ENCODE measurements at regions not wholly inside any gene's neighbourhood (a gene's known extent, or its start where the extent isn't known, plus 50 kb on each side); places are given as distances from the start of the nearest gene placed in this dataset.

GRCh38 chr5:7978114-7978513 lies 109.2 kb downstream of the MTRR start:
- Mint-ChIP-seq H3K4me3 (no peak overlapping the region), H3K4me1 (no peaks in the 10 kb centered on the region), H3K27me3 (ENCODE audit: low read depth, poor library complexity) (peaks cover 19% of the 10 kb centered on the region), H3K9me3 (no peaks in the 10 kb centered on the region), H3K27ac (no peak overlapping the region), H3K36me3 (ENCODE audit: low read depth) (no peaks in the 10 kb centered on the region)
- TF ChIP-seq CTCF (IDR thresholded peaks at IDR 0.05), result no peak
- DNase-seq, result no peak

- H3K27ac Mint-ChIP-seq, result no peak overlapping the region
- no peak for TF ChIP-seq CTCF (IDR thresholded peaks at IDR 0.05)
- peaks cover 17% of the 10 kb centered on the region for H3K27me3 Mint-ChIP-seq (ENCODE audit: low read depth, poor library complexity)
- no peak for DNase-seq
- no peaks in the 10 kb centered on the region for H3K9me3 Mint-ChIP-seq
- no peaks in the 10 kb centered on the region for H3K36me3 Mint-ChIP-seq (ENCODE audit: low read depth)
- no peak overlapping the region for H3K4me3 Mint-ChIP-seq
- no peaks in the 10 kb centered on the region for H3K4me1 Mint-ChIP-seq
These were observed 110.0 kb downstream of the MTRR start for GRCh38 chr5:7978991-7979390.

GRCh38 chr5:7980881-7981280 lies 111.9 kb downstream of the MTRR start:
- Mint-ChIP-seq H3K27me3 (ENCODE audit: low read depth, poor library complexity) (peaks cover 14% of the 10 kb centered on the region), H3K36me3 (ENCODE audit: low read depth) (no peaks in the 10 kb centered on the region), H3K4me3 (no peak overlapping the region), H3K4me1 (no peaks in the 10 kb centered on the region), H3K27ac (no peak overlapping the region), H3K9me3 (no peaks in the 10 kb centered on the region)
- DNase-seq, result no peak
- TF ChIP-seq CTCF (IDR thresholded peaks at IDR 0.05), result no peak

- TF ChIP-seq CTCF (IDR thresholded peaks at IDR 0.05), result no peak
- H3K4me1 Mint-ChIP-seq, result no peaks in the 10 kb centered on the region
- H3K36me3 Mint-ChIP-seq (ENCODE audit: low read depth), result no peaks in the 10 kb centered on the region
- no peak overlapping the region for H3K27ac Mint-ChIP-seq
- DNase-seq, result no peak
- H3K27me3 Mint-ChIP-seq (ENCODE audit: low read depth, poor library complexity), result peaks cover 8% of the 10 kb centered on the region
- no peak overlapping the region for H3K4me3 Mint-ChIP-seq
- H3K9me3 Mint-ChIP-seq, result no peaks in the 10 kb centered on the region
These were observed 114.5 kb downstream of the MTRR start for GRCh38 chr5:7983433-7983832.

GRCh38 chr5:7991125-7991821 lies 122.3 kb downstream of the MTRR start:
- peaks cover under 1% of the 10 kb centered on the region for H3K27me3 Mint-ChIP-seq (ENCODE audit: low read depth, poor library complexity)
- H3K4me3 Mint-ChIP-seq, result no peak overlapping the region
- DNase-seq, result no peak
- H3K4me1 Mint-ChIP-seq, result peaks cover 9% of the 10 kb centered on the region
- no peak overlapping the region for H3K27ac Mint-ChIP-seq
- TF ChIP-seq CTCF (IDR thresholded peaks at IDR 0.05), result no peak
- H3K36me3 Mint-ChIP-seq (ENCODE audit: low read depth), result no peaks in the 10 kb centered on the region
- no peaks in the 10 kb centered on the region for H3K9me3 Mint-ChIP-seq

- DNase-seq, result no peak
- H3K36me3 Mint-ChIP-seq (ENCODE audit: low read depth), result no peaks in the 10 kb centered on the region
- no peak overlapping the region for H3K27ac Mint-ChIP-seq
- H3K4me3 Mint-ChIP-seq, result no peak overlapping the region
- peaks cover 9% of the 10 kb centered on the region for H3K4me1 Mint-ChIP-seq
- H3K27me3 Mint-ChIP-seq (ENCODE audit: low read depth, poor library complexity), result peaks cover 5% of the 10 kb centered on the region
- peaks cover 6% of the 10 kb centered on the region for H3K9me3 Mint-ChIP-seq
- no peak for TF ChIP-seq CTCF (IDR thresholded peaks at IDR 0.05)
These were observed 126.8 kb downstream of the MTRR start for GRCh38 chr5:7995688-7996294.
